HepG2 (cell line): ENCODE measurements at regions not wholly inside any gene's neighbourhood (a gene's known extent, or its start where the extent isn't known, plus 50 kb on each side); places are given as distances from the start of the nearest gene placed in this dataset.

Source experiments
- ATAC-seq: fragments of 200-7000 bp; cut with Tn5 transposase; 3 replicates; pipeline ENCODE4 v1.9.1; 2020; ENCODE audit warnings: mild to moderate bottlenecking, moderate library complexity
- BruUV-seq: library from RNA; stranded (reverse); fragments of 400-500 nt; replicated peaks from 2 replicates; lab custom pipeline; 2021; lab: Mats Ljungman, UMichigan
- CTCF ChIA-PET: fragments of 300-600 bp; formaldehyde crosslinking; extraction: SDS; loops from one replicate; lab custom pipeline; 2021; ENCODE audit warnings: low total read pairs, inconsistent platforms, low intra/inter-chr PET ratio; lab: Yijun Ruan, JAX
- POLR2A ChIA-PET: fragments of 350-600 bp; sonication (Branson Sonifier 250); formaldehyde crosslinking; loops from one replicate; lab custom pipeline; 2020; ENCODE audit warnings: antibody characterized with exemption, inconsistent platforms; lab: Yijun Ruan, JAX
- DNase-seq: peaks from one replicate; pipeline ENCODE4 v3.0.0-alpha.2; 2015; ENCODE audit warnings: low spot score
- FAIRE-seq: peaks from 3 replicates; lab custom pipeline; 2011; peaks lifted over from hg19 to GRCh38; lab: Jason Lieb, UNC
- H2AFZ ChIP-seq: one replicate; pipeline ENCODE4 v1.6.1; 2011; ENCODE audit warnings: low read length, inconsistent platforms
- H3K27ac ChIP-seq: fragments of 300-600 bp; 3 replicates; pipeline ENCODE4 v1.8.0; 2011; ENCODE audit warnings: mixed run types, mild to moderate bottlenecking, mixed read lengths, low read length, inconsistent platforms; ENCODE audit not compliant: insufficient read depth; ENCODE audit errors: extremely low read length
- H3K27me3 ChIP-seq, 2 experiments: fragments of 200-600 bp in 1 of 2; 2 replicates in 1 of 2; 3 replicates in 1 of 2; pipeline versions ENCODE4 v1.6.0 to v1.8.0; 2011; ENCODE audit warnings: low read length in 2 of 2, mild to moderate bottlenecking in 2 of 2, moderate library complexity in 2 of 2, inconsistent platforms in 1 of 2; ENCODE audit not compliant: insufficient read depth in 2 of 2, control insufficient read depth in 1 of 2
- H3K36me3 ChIP-seq, 2 experiments: fragments of 200-600 bp in 1 of 2; replicated peaks in 1 of 2; 2 replicates in 1 of 2; 3 replicates in 1 of 2; pipeline versions ENCODE4 v1.5.1 to v1.8.0; 2011; ENCODE audit warnings: low read length in 2 of 2, inconsistent platforms in 1 of 2; ENCODE audit not compliant: insufficient read depth in 2 of 2, control insufficient read depth in 1 of 2
- H3K4me1 ChIP-seq: 2 replicates; pipeline ENCODE4 v1.5.1; 2012; ENCODE audit warnings: low read length, inconsistent platforms; ENCODE audit not compliant: insufficient read depth
- H3K4me2 ChIP-seq: 2 replicates; pipeline ENCODE4 v1.6.0; 2011; ENCODE audit warnings: low read depth, low read length, inconsistent platforms
- H3K4me3 ChIP-seq, 3 experiments: fragments of 200-600 bp in 1 of 3; sonication (generic), shearing (Covaris generic) in 1 of 3; replicated peaks in 1 of 3; 2 replicates each; pipeline ENCODE4 v1.5.1; 2011 to 2016; ENCODE audit warnings: low read length in 3 of 3, inconsistent platforms in 2 of 3, low read depth in 2 of 3, mild to moderate bottlenecking in 2 of 3, control low read depth in 1 of 3, mixed read lengths in 1 of 3; ENCODE audit not compliant: insufficient read depth in 1 of 3
- H3K79me2 ChIP-seq: one replicate; pipeline ENCODE4 v1.6.1; 2011; ENCODE audit warnings: low read length, inconsistent platforms; ENCODE audit not compliant: insufficient read depth
- H3K9ac ChIP-seq: 2 replicates; pipeline ENCODE4 v1.6.0; 2011; ENCODE audit warnings: mild to moderate bottlenecking, low read depth, low read length, inconsistent platforms; ENCODE audit not compliant: insufficient read depth
- H3K9me3 ChIP-seq: 2 replicates; pipeline ENCODE4 v1.5.1; 2012; ENCODE audit warnings: mild to moderate bottlenecking, low read length
- H4K20me1 ChIP-seq: 2 replicates; pipeline ENCODE4 v1.6.0; 2011; ENCODE audit warnings: inconsistent platforms, mild to moderate bottlenecking, low read length, moderate library complexity; ENCODE audit not compliant: insufficient read depth
- ZBTB43 ChIP-seq: sonication (generic); formaldehyde crosslinking; conservative IDR thresholded peaks from 2 replicates; pipeline ENCODE4 v1.4.0; 2020; ENCODE audit warnings: missing genetic modification reagents
- ZNF629 ChIP-seq: sonication (generic); formaldehyde crosslinking; conservative IDR thresholded peaks from 2 replicates; pipeline ENCODE4 v1.5.0; 2020; ENCODE audit warnings: missing genetic modification reagents
- ZNF776 ChIP-seq: sonication (generic); formaldehyde crosslinking; IDR thresholded peaks from 2 replicates; pipeline ENCODE4 v1.4.0; 2020; ENCODE audit warnings: mild to moderate bottlenecking, missing genetic modification reagents
- WGBS: methylation state at CpG from one replicate; pipeline ENCODE4 v1.1.6; 2017; ENCODE audit warnings: low lambda C conversion rate; 5-methylcytosine and 5-hydroxymethylcytosine counted together
- in situ Hi-C: cut with HindIII; loops from 2 replicates; pipeline ENCODE4 v1.10.0; 2017; ENCODE audit warnings: low pct_unique_long_range_greater_than_20kb; ENCODE audit not compliant: extremely low pct_ligation_motif_present
- intact Hi-C: fragments of 100-400 bp; cut with micrococcal nuclease; formaldehyde crosslinking; loops from one replicate; pipeline ENCODE4 v1.10.0; 2022; ENCODE audit not compliant: unreplicated experiment
- TF ChIP-seq, protein P1 (sequence below): fragments of 450-650 bp; IDR thresholded peaks from 2 replicates; pipeline ENCODE4 v1.6.1; 2016

DNA sequence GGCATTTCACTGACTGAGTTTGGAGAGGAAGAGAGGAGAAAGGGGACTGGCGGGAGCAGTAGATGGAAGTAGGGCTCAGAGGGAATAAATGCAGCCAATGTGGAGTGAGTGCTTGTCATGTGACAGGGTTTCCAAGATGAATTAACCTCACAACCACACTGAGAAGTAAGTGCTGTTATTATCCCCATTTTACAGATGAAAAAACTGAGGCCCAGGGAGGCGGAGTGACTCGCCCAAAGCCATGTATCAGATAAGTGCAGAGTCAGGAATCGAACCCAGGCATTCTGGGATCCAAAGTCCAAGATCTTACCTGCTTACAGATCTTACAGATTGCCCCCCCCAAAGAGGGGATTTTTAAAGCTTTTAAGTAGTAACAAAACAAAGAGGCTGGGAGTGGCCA lies 207.2 kb downstream of the SHQ1 start:
- no peak overlapping the region for H2AFZ ChIP-seq
- no peak overlapping the region for H3K4me2 ChIP-seq

GRCh38 chr3:72636969-72637597 lies 211.2 kb downstream of the SHQ1 start:
- DNase-seq = no peak
- no peak for TF ChIP-seq ZNF776
- TF ChIP-seq, protein P1, sequence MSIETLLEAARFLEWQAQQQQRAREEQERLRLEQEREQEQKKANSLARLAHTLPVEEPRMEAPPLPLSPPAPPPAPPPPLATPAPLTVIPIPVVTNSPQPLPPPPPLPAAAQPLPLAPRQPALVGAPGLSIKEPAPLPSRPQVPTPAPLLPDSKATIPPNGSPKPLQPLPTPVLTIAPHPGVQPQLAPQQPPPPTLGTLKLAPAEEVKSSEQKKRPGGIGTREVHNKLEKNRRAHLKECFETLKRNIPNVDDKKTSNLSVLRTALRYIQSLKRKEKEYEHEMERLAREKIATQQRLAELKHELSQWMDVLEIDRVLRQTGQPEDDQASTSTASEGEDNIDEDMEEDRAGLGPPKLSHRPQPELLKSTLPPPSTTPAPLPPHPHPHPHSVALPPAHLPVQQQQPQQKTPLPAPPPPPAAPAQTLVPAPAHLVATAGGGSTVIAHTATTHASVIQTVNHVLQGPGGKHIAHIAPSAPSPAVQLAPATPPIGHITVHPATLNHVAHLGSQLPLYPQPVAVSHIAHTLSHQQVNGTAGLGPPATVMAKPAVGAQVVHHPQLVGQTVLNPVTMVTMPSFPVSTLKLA = peak; percentile 21; the same call in 1 of the 2 replicates
- H3K27ac ChIP-seq = no peak overlapping the region
- no peak overlapping the region for H3K9ac ChIP-seq
- no peaks in the 10 kb centered on the region for H3K79me2 ChIP-seq
- H4K20me1 ChIP-seq = no peaks in the 10 kb centered on the region
- H3K36me3 ChIP-seq = no peaks in the 10 kb centered on the region
- no TSS peak for BruUV-seq
- H3K4me1 ChIP-seq = no peaks in the 10 kb centered on the region
- H3K9me3 ChIP-seq = no peaks in the 10 kb centered on the region
- no peak overlapping the region for H2AFZ ChIP-seq
- whole genome bisulfite sequencing = 61% methylated on average over 8 of the region's 8 CpGs
- ChIA-PET CTCF (no interaction called here), POLR2A (no interaction called here)
- peaks cover 0 to 8% of the 10 kb centered on the region in 2 experiments; a peak in 2 of 5 replicates for H3K27me3 ChIP-seq
- in situ Hi-C loops (no loop called here), intact Hi-C loops (no loop called here)
- H3K4me2 ChIP-seq = no peak overlapping the region
- FAIRE-seq = no peak
- no peak overlapping the region for H3K4me3 ChIP-seq
- ATAC-seq = no peak

More for the DNA sequence above, 207.2 kb downstream of the SHQ1 start:
- Histone ChIP-seq H3K4me1 (no peaks in the 10 kb centered on the region), H3K36me3 (no peaks in the 10 kb centered on the region), H3K9me3 (no peaks in the 10 kb centered on the region), H3K27me3 (no peaks in the 10 kb centered on the region; a peak in 1 of 5 replicates), H3K79me2 (no peaks in the 10 kb centered on the region), H3K27ac (no peak overlapping the region), H3K4me3 (no peak overlapping the region), H4K20me1 (no peaks in the 10 kb centered on the region), H3K9ac (no peak overlapping the region)
- ATAC-seq (no peak), FAIRE-seq (no peak), DNase-seq (no peak)
- intact Hi-C loops = no loop called here
- POLR2A ChIA-PET = no interaction called here
- TF ChIP-seq ZNF629 (CRISPR knock-in tag) = peak; percentile 85
- TF ChIP-seq ZBTB43 = no peak
- CTCF ChIA-PET = no interaction called here
- in situ Hi-C loops = no loop called here
- WGBS = 68% methylated on average over 4 of the region's 4 CpGs
- no TSS peak for BruUV-seq
